Aorta (tissue), 5 donors: ENCODE measurements at regions not wholly inside any gene's neighbourhood (a gene's known extent, or its start where the extent isn't known, plus 50 kb on each side); places are given as distances from the start of the nearest gene placed in this dataset.

Experiments used
- ATAC-seq: fragments of 200-7000 bp; cut with Tn5 transposase; one replicate; pipeline ENCODE4 v1.9.1; 2022; ENCODE audit warnings: moderate library complexity; ENCODE audit not compliant: low FRiP score
- DNase-seq, 2 donors: peaks; one replicate each; pipeline ENCODE4 v3.0.0-alpha.2; 2020
- H3K27ac ChIP-seq, 2 donors: one replicate each; pipeline ENCODE4 v1.5.1; 2013; ENCODE audit warnings: low read length in 2 of 2, mild to moderate bottlenecking in 2 of 2, moderate library complexity in 2 of 2, control low read depth in 1 of 2, inconsistent platforms in 1 of 2, low read depth in 1 of 2
- H3K27me3 ChIP-seq, 2 donors: one replicate each; pipeline ENCODE4 v1.6.1; 2013; ENCODE audit warnings: control low read depth in 1 of 2, low read length in 1 of 2, mild to moderate bottlenecking in 1 of 2, moderate library complexity in 1 of 2; ENCODE audit not compliant: insufficient read depth in 2 of 2, control insufficient read depth in 1 of 2
- H3K36me3 ChIP-seq, 2 donors: one replicate each; pipeline ENCODE4 v1.6.1; 2013; ENCODE audit warnings: control low read depth in 1 of 2, low read length in 1 of 2, mild to moderate bottlenecking in 1 of 2; ENCODE audit not compliant: insufficient read depth in 2 of 2, control insufficient read depth in 1 of 2
- H3K4me1 ChIP-seq, 2 donors: one replicate each; pipeline ENCODE4 v1.6.1; 2013; ENCODE audit warnings: low read length in 2 of 2, control low read depth in 1 of 2, mild to moderate bottlenecking in 1 of 2, moderate library complexity in 1 of 2; ENCODE audit not compliant: insufficient read depth in 2 of 2, control insufficient read depth in 1 of 2
- H3K4me3 ChIP-seq, 2 donors: one replicate each; pipeline ENCODE4 v1.5.1; 2013; ENCODE audit warnings: low read length in 2 of 2, control low read depth in 1 of 2, mild to moderate bottlenecking in 1 of 2
- H3K9me3 ChIP-seq: one replicate; pipeline ENCODE4 v1.6.1; 2013; ENCODE audit warnings: mild to moderate bottlenecking, low read length; ENCODE audit not compliant: control insufficient read depth
- WGBS, 2 donors: extraction: QIAGEN DNeasy Blood & Tissue Kit; methylation state at CpG; one replicate each; pipeline ENCODE4 v1.1.7; 2013; 5-methylcytosine and 5-hydroxymethylcytosine counted together
- intact Hi-C, 2 donors: fragments of 100-400 bp; cut with DNase I; formaldehyde crosslinking; loops; one replicate each; pipeline versions ENCODE4 v1.14.2 to v1.15.0; 2022
- donor health status: healthy with polysubstance abuse.
- donor health status: Bipolar disorder and iron deficiency.
- donor health status: DM: no; HTN: no; CAD: no.
- donor health status: DM: no; HTN: no; CAD: no.
- donor health status: DM: yes; HTN: yes; CAD: no.

DNA sequence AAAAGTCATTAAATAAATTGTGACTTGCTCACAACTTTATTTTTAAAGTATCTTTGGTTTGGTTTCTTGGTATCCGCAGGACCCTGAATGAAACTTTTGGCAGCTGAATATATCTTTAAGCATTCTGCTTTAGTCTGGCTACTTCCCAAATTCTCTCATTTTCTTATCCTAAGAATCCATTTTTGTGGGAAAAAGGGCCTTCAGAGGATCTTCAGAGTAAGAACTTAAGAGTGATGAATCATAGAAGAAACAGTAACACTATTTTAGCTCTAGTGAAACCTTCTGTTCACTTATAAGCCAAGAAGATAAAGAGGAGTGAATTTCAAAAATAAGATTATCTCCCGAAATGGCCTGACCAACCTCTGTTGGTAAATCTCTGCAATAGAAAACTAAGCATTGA is 540.6 kb upstream of the MAGEB18 start:
- WGBS, 2 donors: 42 to 54% methylated on average over 2 of the region's 2 CpGs
- intact Hi-C loops: no loop called here

DNA sequence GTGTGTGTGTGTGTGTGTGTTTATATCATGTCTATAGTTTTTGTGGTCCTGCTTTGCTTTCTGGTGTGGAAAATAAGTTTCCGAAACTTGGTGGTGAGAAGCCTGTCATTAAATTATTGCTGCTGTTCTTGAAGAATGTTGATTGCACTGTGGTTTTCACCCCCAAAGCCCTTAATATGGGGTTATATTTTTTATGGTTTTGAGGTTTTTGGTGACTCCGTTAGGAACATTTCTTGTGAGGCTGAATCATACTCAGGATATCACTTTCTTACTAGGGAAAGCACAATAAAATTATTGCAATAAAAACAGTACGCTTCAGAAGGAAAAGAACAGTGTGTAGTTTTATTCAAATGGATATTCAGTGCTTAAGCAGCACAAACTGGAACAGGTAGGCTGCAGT is 539.1 kb upstream of the MAGEB18 start:
- Histone ChIP-seq H3K4me3 (no peak overlapping the region), H3K36me3 (no peaks in the 10 kb centered on the region), H3K27ac (no peak overlapping the region), H3K4me1 (no peaks in the 10 kb centered on the region), H3K27me3 (no peaks in the 10 kb centered on the region), H3K9me3 (no peaks in the 10 kb centered on the region)
- ATAC-seq (no peak), DNase-seq (no peak)
- 59 to 65% methylated on average over 3 of the region's 3 CpGs for WGBS, 2 donors
- intact Hi-C loops: no loop called here

More for the DNA sequence above, 540.6 kb upstream of the MAGEB18 start:
- H3K27me3 ChIP-seq: no peaks in the 10 kb centered on the region
- H3K4me3 ChIP-seq: no peak overlapping the region
- DNase-seq (no peak), ATAC-seq (no peak)
- no peaks in the 10 kb centered on the region for H3K36me3 ChIP-seq
- no peaks in the 10 kb centered on the region for H3K9me3 ChIP-seq
- H3K27ac ChIP-seq: no peak overlapping the region
- no peaks in the 10 kb centered on the region for H3K4me1 ChIP-seq

DNA sequence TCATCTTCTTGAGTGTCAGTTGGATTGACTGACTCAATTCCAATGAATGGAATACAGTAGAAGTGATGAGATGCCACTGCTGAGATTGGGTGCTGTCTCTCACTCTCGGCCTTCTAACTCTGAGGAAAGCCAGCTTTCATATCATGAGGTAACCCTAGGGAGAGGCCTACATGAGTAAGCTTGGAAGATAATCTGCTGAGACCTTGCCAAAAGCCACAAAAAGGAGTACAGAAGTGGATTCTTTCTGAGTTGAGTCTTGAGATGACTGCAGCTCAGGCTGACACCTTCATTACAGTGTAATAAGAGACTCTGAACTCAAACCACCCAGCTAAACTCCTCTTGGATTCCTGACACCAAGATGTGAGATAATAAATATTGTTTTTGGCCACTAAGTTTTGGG is 537.4 kb upstream of the MAGEB18 start:
- no peaks in the 10 kb centered on the region for H3K36me3 ChIP-seq
- H3K9me3 ChIP-seq: no peaks in the 10 kb centered on the region
- ATAC-seq (no peak), DNase-seq (no peak)
- no peak overlapping the region for H3K27ac ChIP-seq
- H3K4me1 ChIP-seq: no peaks in the 10 kb centered on the region
- intact Hi-C loops: no loop called here
- WGBS, 2 donors: 60 to 63% methylated on average over 1 of the region's 1 CpG
- no peak overlapping the region for H3K4me3 ChIP-seq
- no peaks in the 10 kb centered on the region for H3K27me3 ChIP-seq

DNA sequence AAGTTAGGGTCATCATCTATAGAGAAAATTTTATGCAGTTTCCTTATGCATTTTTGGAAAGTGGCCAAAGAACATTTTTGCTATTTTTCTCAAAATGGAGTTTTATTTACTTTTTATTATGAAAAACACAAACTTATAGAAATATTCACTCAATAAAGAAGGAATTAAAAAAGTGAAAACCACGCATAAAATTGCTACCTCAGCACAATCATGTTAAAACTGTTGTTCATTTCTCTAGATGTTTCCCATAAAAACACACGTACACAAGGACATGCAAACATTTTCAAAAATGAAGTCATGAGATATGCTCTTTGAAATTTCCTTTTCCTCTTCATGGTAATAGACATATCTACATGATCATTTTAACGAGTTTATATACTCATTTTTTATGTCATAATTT is 536.8 kb upstream of the MAGEB18 start:
- Histone ChIP-seq H3K9me3 (no peaks in the 10 kb centered on the region), H3K36me3 (no peaks in the 10 kb centered on the region), H3K4me3 (no peak overlapping the region), H3K4me1 (no peaks in the 10 kb centered on the region), H3K27ac (no peak overlapping the region), H3K27me3 (no peaks in the 10 kb centered on the region)
- intact Hi-C loops: no loop called here
- no peak for ATAC-seq
- DNase-seq: no peak
- WGBS, 2 donors: 71 to 88% methylated on average over 3 of the region's 3 CpGs

DNA sequence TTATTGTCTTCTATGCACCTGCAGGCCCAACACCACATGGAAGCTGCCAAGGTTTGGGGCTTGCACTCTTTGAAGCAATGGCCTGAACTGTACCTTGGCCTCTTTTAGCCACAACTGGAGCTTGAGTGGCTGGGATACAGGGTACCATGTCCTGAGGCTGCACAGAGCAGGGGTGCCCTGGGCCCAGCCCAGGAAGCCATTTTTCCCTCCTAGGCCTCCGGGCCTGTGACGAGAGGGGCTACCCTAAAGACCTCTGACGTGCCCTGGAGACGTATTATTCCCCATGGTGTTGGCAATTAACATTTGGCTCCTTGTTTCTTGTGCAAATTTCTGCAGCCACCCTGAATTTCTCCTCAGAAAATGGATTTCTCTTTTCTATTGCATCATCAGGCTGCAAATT is 519.9 kb upstream of the MAGEB18 start:
- H3K27me3 ChIP-seq: no peaks in the 10 kb centered on the region
- H3K36me3 ChIP-seq: no peaks in the 10 kb centered on the region
- DNase-seq (no peak), ATAC-seq (no peak)
- H3K4me3 ChIP-seq: no peak overlapping the region
- no peaks in the 10 kb centered on the region for H3K9me3 ChIP-seq
- no peak overlapping the region for H3K27ac ChIP-seq
- no peaks in the 10 kb centered on the region for H3K4me1 ChIP-seq
- intact Hi-C loops: no loop called here
- WGBS, 2 donors: 67 to 92% methylated on average over 4 of the region's 4 CpGs

DNA sequence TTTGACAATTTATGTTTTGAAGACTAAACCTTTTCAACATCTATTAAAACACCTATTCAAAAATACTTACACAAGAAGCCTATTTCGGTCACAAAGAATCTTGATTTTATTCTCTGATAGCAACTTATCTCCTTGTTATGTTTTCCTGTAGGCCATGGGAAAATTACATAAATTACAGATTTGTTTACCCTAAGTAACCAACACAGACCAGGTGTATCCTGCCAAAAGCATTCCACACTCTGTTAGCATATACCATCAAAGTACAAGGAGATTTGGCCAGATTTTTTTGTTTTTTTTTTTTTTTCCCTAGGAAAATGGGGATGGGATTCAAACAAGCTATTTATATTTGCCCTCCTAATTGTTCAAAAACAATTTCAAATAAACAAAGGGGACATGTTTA is 497.9 kb upstream of the MAGEB18 start:
- Histone ChIP-seq H3K9me3 (no peaks in the 10 kb centered on the region), H3K27me3 (no peaks in the 10 kb centered on the region), H3K4me3 (no peak overlapping the region), H3K4me1 (no peaks in the 10 kb centered on the region), H3K36me3 (no peaks in the 10 kb centered on the region), H3K27ac (no peak overlapping the region)
- intact Hi-C loops: no loop called here
- ATAC-seq (no peak), DNase-seq (no peak)
- 0% methylated on average over 1 of the region's 1 CpG for WGBS, 2 donors

DNA sequence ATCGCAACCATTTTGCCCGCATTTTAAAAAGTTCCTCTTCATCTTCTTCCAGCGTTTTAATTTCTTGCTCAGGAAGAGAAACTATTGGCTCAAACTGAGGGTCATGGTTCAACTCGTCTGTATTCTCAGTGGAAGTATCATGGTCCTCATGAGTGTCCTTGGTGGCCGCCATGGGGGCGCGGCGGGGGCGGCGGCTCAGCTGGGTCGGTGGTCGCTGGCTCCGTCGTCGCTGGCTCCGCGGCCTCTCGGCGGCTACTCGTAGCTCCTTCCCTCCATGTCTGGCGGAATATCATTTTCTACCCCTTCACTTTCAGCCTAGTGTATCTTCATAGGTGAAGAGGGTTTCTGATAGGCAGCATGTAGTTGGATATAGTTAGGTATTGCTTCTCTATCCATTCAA is 492.0 kb upstream of the MAGEB18 start:
- no peak for ATAC-seq
- Histone ChIP-seq H3K27ac (no peak overlapping the region), H3K36me3 (no peaks in the 10 kb centered on the region), H3K9me3 (no peaks in the 10 kb centered on the region), H3K4me1 (no peaks in the 10 kb centered on the region), H3K27me3 (no peaks in the 10 kb centered on the region), H3K4me3 (no peak overlapping the region)
- no peak for DNase-seq
- WGBS, 2 donors: 70 to 97% methylated on average over 21 of the region's 21 CpGs
- intact Hi-C loops: no loop called here

DNA sequence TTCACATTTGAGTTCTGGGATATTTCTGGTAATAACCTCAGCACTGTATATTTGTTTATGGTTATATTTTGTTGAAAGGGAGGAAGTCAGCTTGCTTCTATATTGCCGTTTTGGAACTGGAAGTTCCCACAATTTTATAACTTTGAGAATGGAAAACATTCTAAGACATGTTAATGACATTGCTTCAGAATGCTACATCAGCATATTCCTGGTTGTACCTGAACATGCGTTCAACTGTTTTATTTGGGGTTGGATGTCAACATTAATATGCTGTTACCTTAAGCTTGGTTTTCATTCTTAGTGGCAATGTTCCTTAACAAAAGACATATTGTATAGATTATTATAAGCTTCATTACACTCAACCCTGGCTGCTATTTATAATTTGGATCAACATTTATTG is 489.4 kb upstream of the MAGEB18 start:
- Histone ChIP-seq H3K27me3 (no peaks in the 10 kb centered on the region), H3K4me3 (no peak overlapping the region), H3K9me3 (no peaks in the 10 kb centered on the region), H3K4me1 (no peaks in the 10 kb centered on the region), H3K27ac (no peak overlapping the region), H3K36me3 (no peaks in the 10 kb centered on the region)
- WGBS, 2 donors: 63 to 78% methylated on average over 2 of the region's 2 CpGs
- ATAC-seq (no peak), DNase-seq (no peak)
- intact Hi-C loops: no loop called here

DNA sequence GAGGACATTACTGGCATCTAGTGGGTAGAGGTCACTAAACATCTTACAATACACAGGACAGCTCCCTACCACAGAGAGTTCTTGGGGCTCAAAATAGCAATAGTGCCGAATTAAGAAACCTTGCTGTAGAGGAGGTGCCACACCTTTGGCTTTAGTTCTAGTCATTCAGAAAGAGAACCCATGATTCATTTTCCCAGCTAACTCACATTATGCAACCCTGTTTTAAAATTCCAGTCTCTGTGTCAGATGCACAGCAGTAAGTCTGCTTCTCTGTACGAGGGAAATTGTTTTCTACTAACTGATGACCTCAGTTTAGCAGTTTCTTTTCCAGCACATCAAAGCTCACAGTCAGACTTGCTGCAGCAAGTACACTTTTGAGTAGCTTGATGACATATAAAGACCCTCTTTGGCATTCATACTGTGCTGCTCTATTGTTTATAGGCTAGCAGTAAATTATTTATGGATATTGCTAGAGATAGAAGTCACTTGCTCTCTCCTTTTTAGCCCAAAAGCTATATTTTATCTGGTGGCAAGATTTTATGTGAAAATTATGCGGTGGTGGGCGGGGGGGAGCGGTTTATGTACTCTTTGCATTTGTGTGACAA is 487.8 kb upstream of the MAGEB18 start:
- no peak overlapping the region for H3K27ac ChIP-seq
- H3K36me3 ChIP-seq: no peaks in the 10 kb centered on the region
- no peaks in the 10 kb centered on the region for H3K27me3 ChIP-seq
- ATAC-seq: no peak
- no peaks in the 10 kb centered on the region for H3K9me3 ChIP-seq
- H3K4me1 ChIP-seq: no peaks in the 10 kb centered on the region
- WGBS, 2 donors: 49 to 62% methylated on average over 5 of the region's 5 CpGs
- intact Hi-C loops: no loop called here
- H3K4me3 ChIP-seq: no peak overlapping the region
- no peak for DNase-seq
